Mesothelial cell of epicardium (in vitro differentiated cells): ENCODE measurements at regions not wholly inside any gene's neighbourhood (a gene's known extent, or its start where the extent isn't known, plus 50 kb on each side); places are given as distances from the start of the nearest gene placed in this dataset.

ENCODE experiments used
- DNase-seq, 2 experiments: peaks; one replicate each; pipeline ENCODE4 v3.0.0; 2021; ENCODE audit warnings: low spot score in 2 of 2; ENCODE audit not compliant: unreplicated experiment in 2 of 2
- H3K27ac Mint-ChIP-seq: 2 replicates; pipeline ENCODE4 v1.8.0; 2021; ENCODE audit warnings: mixed read lengths
- H3K27me3 Mint-ChIP-seq: 2 replicates; pipeline ENCODE4 v1.8.0; 2021; ENCODE audit warnings: low read depth, mixed read lengths
- H3K36me3 Mint-ChIP-seq: 2 replicates; pipeline ENCODE4 v1.8.0; 2021; ENCODE audit warnings: mixed read lengths
- H3K4me1 Mint-ChIP-seq: 2 replicates; pipeline ENCODE4 v1.8.0; 2021; ENCODE audit warnings: mixed read lengths
- H3K4me3 Mint-ChIP-seq: 2 replicates; pipeline ENCODE4 v1.8.0; 2021; ENCODE audit warnings: mild to moderate bottlenecking, moderate library complexity, mixed read lengths
- H3K9me3 Mint-ChIP-seq: 2 replicates; pipeline ENCODE4 v1.8.0; 2021; ENCODE audit warnings: mixed read lengths
- TF ChIP-seq, protein P1 (sequence below): fragments of 200-600 bp; sonication (generic); IDR thresholded peaks from one replicate; pipeline ENCODE4 v1.5.0; 2021; ENCODE audit warnings: antibody characterized with exemption; ENCODE audit not compliant: unreplicated experiment

DNA sequence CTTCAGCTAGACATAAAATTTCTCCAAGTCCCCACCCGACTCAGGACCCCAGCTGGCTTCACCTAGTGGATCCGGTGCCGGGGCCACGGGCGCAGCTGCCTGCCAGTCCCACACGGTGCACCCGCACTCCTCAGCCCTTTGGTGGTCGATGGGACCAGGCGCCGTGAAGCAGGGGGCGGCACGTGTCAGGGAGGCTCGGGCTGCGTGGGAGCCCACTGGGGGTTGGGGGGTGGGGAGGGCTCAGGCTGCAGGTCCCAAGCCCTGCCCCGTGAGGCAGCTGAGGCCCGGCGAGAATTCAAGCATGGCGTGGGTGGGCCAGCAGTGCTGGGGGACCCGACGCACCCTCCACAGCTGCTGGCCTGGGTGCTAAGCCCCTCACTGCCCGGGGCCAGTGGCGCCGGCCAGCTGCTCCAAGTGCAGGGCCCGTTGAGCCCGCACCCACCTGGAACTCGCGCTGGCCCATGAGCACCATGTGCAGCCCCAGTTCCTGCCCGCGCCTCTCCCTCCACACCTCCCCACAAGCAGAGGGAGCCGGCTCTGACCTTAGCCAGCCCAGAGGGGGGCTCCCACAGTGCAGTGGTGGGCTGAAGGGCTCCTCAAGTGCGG, 747.0 kb downstream of the FAM181B start:
- Mint-ChIP-seq H3K4me1 (peaks cover 21% of the 10 kb centered on the region), H3K27ac (no peak overlapping the region), H3K9me3 (peaks cover 20% of the 10 kb centered on the region), H3K27me3 (no peaks in the 10 kb centered on the region), H3K4me3 (no peak overlapping the region), H3K36me3 (peaks cover 14% of the 10 kb centered on the region)
- TF ChIP-seq, protein P1, sequence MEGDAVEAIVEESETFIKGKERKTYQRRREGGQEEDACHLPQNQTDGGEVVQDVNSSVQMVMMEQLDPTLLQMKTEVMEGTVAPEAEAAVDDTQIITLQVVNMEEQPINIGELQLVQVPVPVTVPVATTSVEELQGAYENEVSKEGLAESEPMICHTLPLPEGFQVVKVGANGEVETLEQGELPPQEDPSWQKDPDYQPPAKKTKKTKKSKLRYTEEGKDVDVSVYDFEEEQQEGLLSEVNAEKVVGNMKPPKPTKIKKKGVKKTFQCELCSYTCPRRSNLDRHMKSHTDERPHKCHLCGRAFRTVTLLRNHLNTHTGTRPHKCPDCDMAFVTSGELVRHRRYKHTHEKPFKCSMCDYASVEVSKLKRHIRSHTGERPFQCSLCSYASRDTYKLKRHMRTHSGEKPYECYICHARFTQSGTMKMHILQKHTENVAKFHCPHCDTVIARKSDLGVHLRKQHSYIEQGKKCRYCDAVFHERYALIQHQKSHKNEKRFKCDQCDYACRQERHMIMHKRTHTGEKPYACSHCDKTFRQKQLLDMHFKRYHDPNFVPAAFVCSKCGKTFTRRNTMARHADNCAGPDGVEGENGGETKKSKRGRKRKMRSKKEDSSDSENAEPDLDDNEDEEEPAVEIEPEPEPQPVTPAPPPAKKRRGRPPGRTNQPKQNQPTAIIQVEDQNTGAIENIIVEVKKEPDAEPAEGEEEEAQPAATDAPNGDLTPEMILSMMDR: no peak
- DNase-seq: no peak

DNA sequence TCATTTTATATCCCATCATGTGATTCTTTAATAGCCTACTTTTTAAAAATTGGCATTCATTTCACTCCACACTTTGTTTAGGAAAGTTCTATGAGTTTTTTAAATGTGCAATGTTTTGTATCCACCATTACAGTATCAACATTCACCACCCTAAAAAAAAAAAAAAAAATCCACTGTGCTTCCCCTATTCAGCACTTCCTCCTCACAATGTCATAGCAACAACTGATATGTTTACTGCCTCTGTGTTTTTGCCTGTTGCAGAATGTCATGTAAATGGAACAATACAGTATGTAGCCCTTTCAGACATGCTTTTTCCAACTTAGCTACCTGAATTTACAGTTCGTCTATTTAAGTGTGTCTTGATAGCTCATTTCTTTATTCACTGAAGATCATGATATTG, 754.2 kb downstream of the FAM181B start:
- Mint-ChIP-seq H3K27me3 (no peaks in the 10 kb centered on the region), H3K4me3 (no peak overlapping the region), H3K36me3 (peaks cover 7% of the 10 kb centered on the region), H3K4me1 (no peaks in the 10 kb centered on the region), H3K27ac (no peak overlapping the region), H3K9me3 (peaks cover 33% of the 10 kb centered on the region)
- no peak for DNase-seq
- TF ChIP-seq, protein P1: no peak

DNA sequence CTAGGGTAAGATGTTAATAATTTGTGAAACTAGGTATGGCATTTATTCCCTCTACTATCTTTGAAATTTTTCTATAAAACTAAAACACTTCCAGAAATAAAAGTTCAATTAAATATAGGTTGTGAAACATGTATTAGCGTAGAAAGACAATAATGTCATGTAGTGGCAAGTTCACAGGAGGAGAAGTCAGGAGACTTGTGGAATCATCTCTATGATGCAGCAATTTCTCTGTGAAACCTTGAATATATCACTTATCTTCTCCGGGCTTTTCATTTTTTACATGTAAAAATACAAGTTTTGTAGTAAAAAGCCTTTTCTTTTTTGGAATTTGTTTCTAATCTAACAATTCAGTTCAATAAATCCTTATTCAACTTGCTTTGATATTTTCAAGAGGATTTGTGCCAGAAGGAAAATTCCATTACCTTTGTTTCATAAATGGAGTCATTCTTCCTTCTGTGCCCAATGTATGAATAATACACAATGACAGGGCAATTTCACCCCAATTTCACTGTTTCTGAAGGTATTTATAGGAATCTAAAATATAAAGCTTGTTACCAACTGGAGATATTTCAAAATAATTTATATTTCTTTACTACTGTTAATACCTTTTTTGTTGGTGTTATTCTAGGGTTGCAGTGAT, 758.3 kb downstream of the FAM181B start:
- Mint-ChIP-seq H3K9me3 (peaks cover 25% of the 10 kb centered on the region), H3K27me3 (no peaks in the 10 kb centered on the region), H3K4me1 (peaks cover 5% of the 10 kb centered on the region), H3K36me3 (peaks cover 3% of the 10 kb centered on the region), H3K4me3 (no peak overlapping the region), H3K27ac (no peak overlapping the region)
- TF ChIP-seq, protein P1: no peak
- DNase-seq: no peak

DNA sequence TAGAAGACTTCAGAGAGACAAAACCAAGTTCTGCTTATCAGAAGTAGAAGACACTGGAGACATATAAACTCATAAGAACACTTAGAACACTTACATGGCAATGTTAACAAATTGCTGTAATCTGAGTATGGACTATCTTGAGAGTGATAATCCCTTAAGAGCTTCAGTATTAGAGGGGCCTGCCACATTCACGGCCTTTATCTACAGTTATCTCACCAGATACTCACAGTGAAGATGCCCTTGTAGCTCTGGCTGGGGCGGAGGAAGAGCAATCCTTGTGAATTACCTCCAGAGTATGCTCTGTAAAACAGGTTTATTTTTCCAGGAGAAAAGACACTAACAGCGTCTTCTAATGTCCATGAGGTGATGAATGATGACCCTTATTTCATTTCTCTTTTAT, 762.8 kb downstream of the FAM181B start:
- Mint-ChIP-seq H3K4me3 (no peak overlapping the region), H3K9me3 (no peaks in the 10 kb centered on the region), H3K4me1 (peaks cover 22% of the 10 kb centered on the region), H3K27me3 (no peaks in the 10 kb centered on the region), H3K36me3 (no peaks in the 10 kb centered on the region), H3K27ac (no peak overlapping the region)
- TF ChIP-seq, protein P1: no peak
- no peak for DNase-seq

DNA sequence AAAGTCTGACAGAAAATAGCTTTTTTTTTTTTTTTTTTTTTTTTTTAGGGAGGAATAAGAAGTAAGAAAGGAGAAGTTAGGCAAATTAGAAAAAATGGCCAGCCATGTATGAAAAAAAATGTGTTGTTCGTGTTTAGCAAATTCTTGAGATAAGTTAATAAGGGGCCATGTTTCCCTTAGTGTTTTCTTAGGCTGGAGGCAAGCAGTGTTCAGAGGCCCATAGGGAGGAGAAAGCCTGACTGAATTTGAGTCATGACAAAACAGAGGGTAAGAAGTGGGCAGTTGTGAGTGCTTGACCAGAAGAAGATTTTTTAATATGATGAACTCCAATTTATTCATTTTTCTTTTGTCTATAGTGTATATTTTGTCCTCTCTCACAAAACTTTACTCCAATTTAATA, 766.4 kb downstream of the FAM181B start:
- peak overlapping the region; percentile 66 for H3K27ac Mint-ChIP-seq
- H3K4me1 Mint-ChIP-seq: peaks cover 29% of the 10 kb centered on the region
- H3K27me3 Mint-ChIP-seq: no peaks in the 10 kb centered on the region
- H3K36me3 Mint-ChIP-seq: no peaks in the 10 kb centered on the region
- TF ChIP-seq, protein P1: no peak
- no peak for DNase-seq
- no peak overlapping the region for H3K4me3 Mint-ChIP-seq
- H3K9me3 Mint-ChIP-seq: no peaks in the 10 kb centered on the region
